Caco-2 (cell line): ENCODE measurements at regions not wholly inside any gene's neighbourhood (a gene's known extent, or its start where the extent isn't known, plus 50 kb on each side); places are given as distances from the start of the nearest gene placed in this dataset.

Experiments used
- BruUV-seq: library from RNA; stranded (reverse); fragments of 400-500 nt; replicated peaks from 2 replicates; lab custom pipeline; 2021; lab: Mats Ljungman, UMichigan
- CTCF ChIA-PET: fragments of 300-600 bp; sonication (Branson Sonifier 250); formaldehyde crosslinking; loops from one replicate; lab custom pipeline; 2022; ENCODE audit warnings: antibody characterized with exemption; lab: Charles Lee
- POLR2A ChIA-PET: fragments of 300-600 bp; sonication (Branson Sonifier 250); formaldehyde crosslinking; loops from one replicate; lab custom pipeline; 2022; ENCODE audit warnings: antibody characterized with exemption; lab: Charles Lee
- DNase-seq, 2 experiments: peaks; one replicate each; pipeline versions ENCODE4 v3.0.0 to v3.0.0-alpha.2; 2020 to 2022
- H3K27me3 ChIP-seq: replicated peaks from 2 replicates; pipeline ENCODE4 v1.6.0; 2011; ENCODE audit warnings: low read length; ENCODE audit not compliant: control insufficient read depth, insufficient read depth
- H3K36me3 ChIP-seq: 2 replicates; pipeline ENCODE4 v1.5.1; 2011; ENCODE audit warnings: low read length; ENCODE audit not compliant: control insufficient read depth, insufficient read depth
- H3K4me1 ChIP-seq: fragments of 250-450 bp; sonication (Bioruptor Pico); 2 replicates; pipeline ENCODE4 v1.5.1; 2020; ENCODE audit warnings: mild to moderate bottlenecking
- H3K4me3 ChIP-seq: 2 replicates; pipeline ENCODE4 v1.5.1; 2011; ENCODE audit warnings: low read depth, mild to moderate bottlenecking, control low read depth, low read length
- H3K9me3 ChIP-seq: fragments of 250-450 bp; sonication (Bioruptor Pico); 2 replicates; pipeline ENCODE4 v1.5.1; 2020; ENCODE audit warnings: mild to moderate bottlenecking, moderate library complexity
- H3K27ac Mint-ChIP-seq: one replicate; pipeline ENCODE4 v1.8.0; 2022; ENCODE audit warnings: mixed read lengths; ENCODE audit not compliant: unreplicated experiment
- H3K27me3 Mint-ChIP-seq: one replicate; pipeline ENCODE4 v1.8.0; 2022; ENCODE audit warnings: mixed read lengths; ENCODE audit not compliant: insufficient read depth, unreplicated experiment
- H3K36me3 Mint-ChIP-seq: one replicate; pipeline ENCODE4 v1.8.0; 2022; ENCODE audit warnings: mild to moderate bottlenecking, mixed read lengths; ENCODE audit not compliant: insufficient read depth, unreplicated experiment
- H3K4me1 Mint-ChIP-seq: one replicate; pipeline ENCODE4 v1.8.0; 2022; ENCODE audit warnings: low read depth, mixed read lengths; ENCODE audit not compliant: unreplicated experiment
- H3K4me3 Mint-ChIP-seq: one replicate; pipeline ENCODE4 v1.8.0; 2022; ENCODE audit warnings: mild to moderate bottlenecking, moderate library complexity, mixed read lengths; ENCODE audit not compliant: unreplicated experiment
- H3K9me3 Mint-ChIP-seq: one replicate; pipeline ENCODE4 v1.8.0; 2022; ENCODE audit warnings: mixed read lengths; ENCODE audit not compliant: unreplicated experiment
- CTCF ChIP-seq, 2 experiments: fragments of 200-600 bp in 1 of 2; IDR thresholded peaks; 1 replicate in 1 of 2; 2 replicates in 1 of 2; pipeline versions ENCODE4 v1.5.1 to v1.8.0; 2011 to 2022; ENCODE audit warnings: antibody characterized with exemption in 1 of 2, control low read depth in 1 of 2, inconsistent platforms in 1 of 2, low read depth in 1 of 2, low read length in 1 of 2, mild to moderate bottlenecking in 1 of 2, moderate library complexity in 1 of 2; ENCODE audit not compliant: insufficient read depth in 1 of 2, severe bottlenecking in 1 of 2, unreplicated experiment in 1 of 2
- intact Hi-C: fragments of 100-400 bp; cut with micrococcal nuclease; formaldehyde crosslinking; loops from one replicate; pipeline ENCODE4 v1.10.0; 2022; ENCODE audit not compliant: unreplicated experiment

GRCh38 chr1:90831910-90832309 is 114.8 kb upstream of the BARHL2 start:
- intact Hi-C loops: no loop called here
- BruUV-seq: no TSS peak
- TF ChIP-seq CTCF (IDR thresholded peaks at IDR 0.05; ENCODE audit: insufficient read depth in 1 of 2, low read depth in 1 of 2, low read length in 1 of 2, severe bottlenecking in 1 of 2, unreplicated experiment in 1 of 2): no peak
- Histone ChIP-seq H3K36me3 (no peaks in the 10 kb centered on the region), H3K4me3 (no peak overlapping the region), H3K27me3 (no peaks in the 10 kb centered on the region), H3K4me1 (no peaks in the 10 kb centered on the region), H3K9me3 (no peaks in the 10 kb centered on the region)
- ChIA-PET CTCF (no interaction called here), POLR2A (no interaction called here)
- no peak overlapping the region for H3K4me3 Mint-ChIP-seq
- H3K27ac Mint-ChIP-seq: no peak overlapping the region
- no peak for DNase-seq
- no peaks in the 10 kb centered on the region for H3K36me3 Mint-ChIP-seq
- H3K4me1 Mint-ChIP-seq: no peaks in the 10 kb centered on the region
- H3K9me3 Mint-ChIP-seq: no peaks in the 10 kb centered on the region
- no peaks in the 10 kb centered on the region for H3K27me3 Mint-ChIP-seq

- Histone ChIP-seq H3K4me1 (no peaks in the 10 kb centered on the region), H3K36me3 (no peaks in the 10 kb centered on the region), H3K9me3 (no peaks in the 10 kb centered on the region), H3K27me3 (no peaks in the 10 kb centered on the region), H3K4me3 (no peak overlapping the region)
- H3K27ac Mint-ChIP-seq: no peak overlapping the region
- BruUV-seq: no TSS peak
- no peaks in the 10 kb centered on the region for H3K36me3 Mint-ChIP-seq
- TF ChIP-seq CTCF (IDR thresholded peaks at IDR 0.05; ENCODE audit: insufficient read depth in 1 of 2, low read depth in 1 of 2, low read length in 1 of 2, severe bottlenecking in 1 of 2, unreplicated experiment in 1 of 2): no peak
- ChIA-PET POLR2A (no interaction called here), CTCF (no interaction called here)
- no peaks in the 10 kb centered on the region for H3K9me3 Mint-ChIP-seq
- H3K4me1 Mint-ChIP-seq: no peaks in the 10 kb centered on the region
- H3K27me3 Mint-ChIP-seq: no peaks in the 10 kb centered on the region
- H3K4me3 Mint-ChIP-seq: no peak overlapping the region
- intact Hi-C loops: no loop called here
- no peak for DNase-seq
These were observed 109.7 kb upstream of the BARHL2 start for GRCh38 chr1:90826834-90827233.

- Mint-ChIP-seq H3K36me3 (no peaks in the 10 kb centered on the region), H3K4me1 (no peaks in the 10 kb centered on the region), H3K27me3 (no peaks in the 10 kb centered on the region), H3K4me3 (no peak overlapping the region), H3K9me3 (no peaks in the 10 kb centered on the region), H3K27ac (no peak overlapping the region)
- ChIA-PET POLR2A (no interaction called here), CTCF (no interaction called here)
- intact Hi-C loops: no loop called here
- Histone ChIP-seq H3K27me3 (no peaks in the 10 kb centered on the region), H3K4me1 (no peaks in the 10 kb centered on the region), H3K36me3 (no peaks in the 10 kb centered on the region), H3K9me3 (no peaks in the 10 kb centered on the region), H3K4me3 (no peak overlapping the region)
- no peak for TF ChIP-seq CTCF (IDR thresholded peaks at IDR 0.05; ENCODE audit: insufficient read depth in 1 of 2, low read depth in 1 of 2, low read length in 1 of 2, severe bottlenecking in 1 of 2, unreplicated experiment in 1 of 2)
- no TSS peak for BruUV-seq
- DNase-seq: no peak
These were observed 108.9 kb upstream of the BARHL2 start for GRCh38 chr1:90826024-90826423.
